ENCODE measurements at regions not wholly inside any gene's neighbourhood (a gene's known extent, or its start where the extent isn't known, plus 50 kb on each side); places are given as distances from the start of the nearest gene placed in this dataset.
"Not testable (repeated sequence)": the region's sequence is repeated elsewhere in the genome, so short reads cannot be mapped to it uniquely, and the experiment has no call there.

DNA sequence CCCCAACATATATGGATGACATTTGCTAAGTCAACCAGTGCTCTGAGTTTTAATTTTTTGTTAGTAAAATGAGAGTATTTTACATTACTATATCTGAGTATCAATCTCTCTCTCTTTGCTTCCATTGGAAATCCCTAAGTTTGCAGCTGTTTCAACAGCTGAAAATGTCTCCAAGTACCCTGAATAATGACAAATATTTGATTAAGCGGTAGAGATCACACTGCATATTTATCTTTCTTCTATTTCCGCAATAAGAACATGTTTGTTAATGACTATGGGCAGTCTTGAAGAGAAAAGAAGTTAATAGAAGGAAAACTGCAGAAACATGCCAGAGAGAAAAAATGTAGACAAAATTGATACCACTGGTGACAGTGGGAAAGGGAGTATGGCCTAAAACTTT, 1117.5 kb downstream of the NCAM2 start:
- DNase-seq (ENCODE audit: missing footprints) (no peak), ATAC-seq (no peak)
- intact Hi-C loops (cut with DNase I), result no loop called here

- ATAC-seq (no peak), DNase-seq (ENCODE audit: missing footprints) (peak; percentile 15)
- intact Hi-C loops (cut with DNase I), result no loop called here
Observed at GRCh38 chr21:22120616-22121266, 1122.5 kb downstream of the NCAM2 start.

GRCh38 chr21:22125581-22125980, 1127.4 kb downstream of the NCAM2 start:
- DNase-seq (ENCODE audit: missing footprints), result no peak

GRCh38 chr21:22128671-22129070, 1130.5 kb downstream of the NCAM2 start:
- intact Hi-C loops (cut with DNase I), result no loop called here
- no peak for ATAC-seq
- no peak for DNase-seq (ENCODE audit: missing footprints)

More at GRCh38 chr21:22125581-22125980, 1127.4 kb downstream of the NCAM2 start:
- intact Hi-C loops (cut with DNase I), result no loop called here
- ATAC-seq, result no peak

DNA sequence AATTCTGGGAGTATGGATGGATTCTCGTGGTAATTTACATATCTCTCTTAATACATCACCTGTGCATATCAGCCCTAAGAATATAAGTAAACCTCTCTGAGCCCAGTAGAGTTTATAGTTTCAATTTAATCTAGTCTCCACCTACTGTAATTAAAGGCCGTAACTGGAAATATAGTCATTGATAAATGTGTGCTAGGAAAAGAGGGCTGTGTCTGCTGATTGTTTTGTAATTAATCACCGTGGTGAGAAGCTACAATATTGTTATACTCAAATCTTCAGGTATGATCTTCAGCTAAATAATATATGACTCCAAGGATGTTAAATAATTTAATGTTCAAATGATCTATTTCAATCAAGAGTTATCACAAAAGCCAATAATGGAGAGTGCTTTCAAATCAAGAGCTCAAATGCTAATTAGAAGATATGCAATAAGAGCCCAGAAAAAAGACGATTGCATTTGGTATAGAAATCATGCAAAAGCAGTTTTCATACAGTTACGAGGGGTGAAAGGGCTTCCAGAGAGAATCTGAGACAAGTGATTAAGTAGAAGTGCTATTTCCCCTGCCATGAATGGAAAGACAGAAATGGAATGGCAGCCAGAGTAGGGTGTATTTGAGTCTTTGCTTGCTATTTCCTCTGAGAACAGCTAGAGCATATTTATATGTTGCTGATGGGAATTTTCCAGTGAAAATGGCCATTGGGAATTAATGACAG, 1134.3 kb downstream of the NCAM2 start:
- DNase-seq (ENCODE audit: missing footprints) (no peak), ATAC-seq (no peak)
- intact Hi-C loops (cut with DNase I), result no loop called here

- ATAC-seq, result no peak
- no peak for DNase-seq (ENCODE audit: missing footprints)
- intact Hi-C loops (cut with DNase I), result no loop called here
Observed at GRCh38 chr21:22136740-22137139, 1138.5 kb downstream of the NCAM2 start.

DNA sequence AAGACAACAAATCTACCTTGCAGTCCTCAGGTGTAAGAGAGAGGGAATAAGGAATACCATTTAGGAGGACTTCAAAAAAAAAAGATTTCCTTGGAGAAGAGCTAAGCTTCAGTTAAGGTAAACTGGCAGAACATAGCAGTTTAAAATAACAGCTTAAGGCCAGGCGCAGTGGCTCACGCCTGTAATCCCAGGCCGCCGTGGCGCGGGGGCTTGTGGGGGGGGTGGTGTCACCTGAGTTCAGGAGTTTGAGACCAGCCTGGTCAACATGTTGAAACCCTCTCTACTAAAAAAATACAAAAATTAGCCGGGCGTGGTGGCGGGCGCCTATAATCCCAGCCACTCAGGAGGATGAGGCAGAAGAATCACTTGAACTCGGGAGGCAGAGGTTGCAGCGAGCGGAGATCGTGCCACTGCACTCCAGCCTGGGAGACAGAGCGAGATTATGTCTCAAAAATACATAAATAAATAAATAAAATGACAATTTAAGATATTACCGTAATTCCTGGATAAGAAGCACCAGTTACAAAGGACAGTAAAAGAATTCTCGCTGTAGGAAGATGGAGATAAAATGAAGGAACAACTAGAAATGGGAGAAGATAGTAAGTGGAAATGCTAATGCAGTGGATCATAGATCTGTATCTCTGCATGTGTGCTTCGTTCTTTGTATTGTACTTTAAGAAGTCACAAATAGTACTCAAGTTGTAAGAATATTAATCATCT, 1140.2 kb downstream of the NCAM2 start:
- no peak for DNase-seq (ENCODE audit: missing footprints)
- intact Hi-C loops (cut with DNase I), result no loop called here
- no peak for ATAC-seq

- ATAC-seq, result no peak
- intact Hi-C loops (cut with DNase I), result no loop called here
- no peak for DNase-seq (ENCODE audit: missing footprints)
Observed at GRCh38 chr21:22145545-22145944, 1147.3 kb downstream of the NCAM2 start.

DNA sequence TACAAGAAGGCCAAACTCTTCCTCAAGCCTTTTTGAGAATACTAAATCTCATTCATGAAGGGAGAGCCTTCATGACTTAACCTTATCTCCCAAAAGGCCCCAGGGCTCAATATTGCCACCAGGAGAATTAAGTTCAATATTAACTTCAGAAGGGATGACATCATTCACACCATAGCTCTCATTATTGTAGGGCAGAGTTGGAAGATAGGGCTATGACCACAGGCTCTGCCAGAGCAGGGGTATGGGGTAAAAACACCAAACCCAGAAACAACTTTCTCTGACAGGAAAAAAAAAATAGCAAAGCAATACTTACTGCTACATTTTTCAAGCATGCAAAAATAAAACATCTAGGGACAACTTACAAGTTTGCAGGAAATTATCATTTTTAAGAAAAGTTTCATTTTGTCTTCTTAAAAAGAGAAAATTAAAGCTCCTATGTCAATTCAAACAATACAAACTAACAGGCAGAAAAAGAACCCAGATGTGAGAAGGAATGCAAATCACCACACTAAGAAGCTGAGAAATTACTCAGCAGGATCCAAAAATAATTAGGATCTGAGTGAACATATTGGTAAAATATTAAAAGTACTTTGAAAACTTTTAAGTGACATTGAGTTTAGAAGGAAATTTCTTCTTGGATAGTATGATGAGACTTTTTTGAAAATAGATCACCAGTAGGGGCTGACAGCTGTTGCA, 1156.5 kb downstream of the NCAM2 start:
- ATAC-seq (no peak), DNase-seq (ENCODE audit: missing footprints) (no peak)
- intact Hi-C loops (cut with DNase I), result no loop called here

- no peak for ATAC-seq
- DNase-seq (ENCODE audit: missing footprints), result no peak
- intact Hi-C loops (cut with DNase I), result no loop called here
Observed at GRCh38 chr21:22164912-22165311, 1166.7 kb downstream of the NCAM2 start.

GRCh38 chr21:22174746-22175145, 1176.5 kb downstream of the NCAM2 start:
- ATAC-seq (no peak), DNase-seq (ENCODE audit: missing footprints) (no peak)
- intact Hi-C loops (cut with DNase I), result no loop called here

DNA sequence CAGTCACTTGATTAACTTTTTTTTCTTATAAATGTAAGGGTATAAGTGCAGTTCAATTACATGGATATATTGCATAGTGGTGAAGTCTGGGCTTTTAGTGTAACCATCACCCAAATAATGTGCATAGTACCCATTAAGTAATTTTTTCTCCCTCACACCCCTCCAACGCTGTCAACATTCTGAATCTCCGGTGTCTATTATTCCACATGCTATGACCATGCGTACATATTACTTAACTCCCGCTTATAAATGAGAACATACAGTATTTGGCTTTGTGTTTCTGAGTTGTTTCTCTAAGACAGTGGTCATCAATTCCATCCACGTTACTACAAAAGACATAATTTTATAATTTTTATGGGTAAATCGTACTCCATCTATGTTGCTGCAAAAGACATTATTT, 1191.1 kb downstream of the NCAM2 start:
- ATAC-seq (no peak), DNase-seq (ENCODE audit: missing footprints) (no peak)
- intact Hi-C loops (cut with DNase I), result no loop called here

GRCh38 chr21:22191581-22191980, 1193.4 kb downstream of the NCAM2 start:
- DNase-seq (ENCODE audit: missing footprints), result no peak
- intact Hi-C loops (cut with DNase I), result no loop called here
- no peak for ATAC-seq

- intact Hi-C loops (cut with DNase I), result no loop called here
- ATAC-seq (no peak), DNase-seq (ENCODE audit: missing footprints) (no peak)
Observed at GRCh38 chr21:22192766-22193165, 1194.6 kb downstream of the NCAM2 start.

GRCh38 chr21:22194986-22195385, 1196.8 kb downstream of the NCAM2 start:
- DNase-seq (ENCODE audit: missing footprints); intact Hi-C loops (cut with DNase I); ATAC-seq: not testable (repeated sequence)

- ATAC-seq (no peak), DNase-seq (ENCODE audit: missing footprints) (no peak)
- intact Hi-C loops (cut with DNase I), result no loop called here
Observed at GRCh38 chr21:22200378-22201092, 1202.3 kb downstream of the NCAM2 start.

DNA sequence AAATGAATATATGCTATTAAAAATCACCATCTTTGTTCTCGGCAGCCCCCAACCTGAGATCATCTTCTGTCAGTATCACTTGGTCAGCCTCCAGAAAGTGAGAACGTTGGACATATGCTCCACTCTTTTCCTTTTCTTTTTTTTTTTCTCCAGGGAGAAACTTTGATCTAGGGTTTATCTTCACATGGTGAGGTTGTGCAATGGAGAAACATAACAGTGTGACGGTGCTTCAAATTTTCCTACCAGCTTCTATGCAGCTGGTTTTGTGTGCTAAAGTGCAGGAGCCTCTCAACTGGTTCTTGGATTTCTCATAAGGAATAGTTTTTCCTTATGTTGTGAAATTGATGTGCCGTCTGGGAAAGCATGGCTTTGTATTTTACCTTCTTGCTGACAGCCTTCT, 1202.9 kb downstream of the NCAM2 start:
- intact Hi-C loops (cut with DNase I), result no loop called here
- DNase-seq (ENCODE audit: missing footprints) (no peak), ATAC-seq (no peak)

GRCh38 chr21:22201669-22202068, 1203.5 kb downstream of the NCAM2 start:
- intact Hi-C loops (cut with DNase I), result no loop called here
- ATAC-seq (no peak), DNase-seq (ENCODE audit: missing footprints) (no peak)

GRCh38 chr21:22209304-22209700, 1211.1 kb downstream of the NCAM2 start:
- DNase-seq (ENCODE audit: missing footprints) (no peak), ATAC-seq (no peak)
- intact Hi-C loops (cut with DNase I), result no loop called here
